ENCODE measurements at regions not wholly inside any gene's neighbourhood (a gene's known extent, or its start where the extent isn't known, plus 50 kb on each side); places are given as distances from the start of the nearest gene placed in this dataset.

DNA sequence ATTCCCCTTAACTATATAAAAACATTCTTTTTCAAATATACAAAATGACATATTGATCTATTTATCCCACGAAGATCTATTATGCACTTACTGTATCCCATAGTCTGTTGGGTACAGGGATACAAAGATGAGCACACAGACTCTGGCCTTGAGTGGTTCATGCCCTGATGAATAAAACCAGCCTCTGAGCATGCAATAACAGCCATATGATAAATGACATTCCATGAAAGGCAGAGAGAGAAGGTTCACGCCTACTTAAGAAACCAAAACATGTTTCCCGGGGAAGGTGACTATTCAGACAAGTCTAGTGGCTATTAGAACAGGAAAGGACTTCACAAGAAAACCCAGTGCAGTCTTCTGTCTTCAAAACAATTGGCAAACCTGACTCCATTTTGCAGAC lies 406.2 kb upstream of the BRINP1 start:
- no peaks in the 10 kb centered on the region for H3K27me3 ChIP-seq
- TF ChIP-seq, protein P1, sequence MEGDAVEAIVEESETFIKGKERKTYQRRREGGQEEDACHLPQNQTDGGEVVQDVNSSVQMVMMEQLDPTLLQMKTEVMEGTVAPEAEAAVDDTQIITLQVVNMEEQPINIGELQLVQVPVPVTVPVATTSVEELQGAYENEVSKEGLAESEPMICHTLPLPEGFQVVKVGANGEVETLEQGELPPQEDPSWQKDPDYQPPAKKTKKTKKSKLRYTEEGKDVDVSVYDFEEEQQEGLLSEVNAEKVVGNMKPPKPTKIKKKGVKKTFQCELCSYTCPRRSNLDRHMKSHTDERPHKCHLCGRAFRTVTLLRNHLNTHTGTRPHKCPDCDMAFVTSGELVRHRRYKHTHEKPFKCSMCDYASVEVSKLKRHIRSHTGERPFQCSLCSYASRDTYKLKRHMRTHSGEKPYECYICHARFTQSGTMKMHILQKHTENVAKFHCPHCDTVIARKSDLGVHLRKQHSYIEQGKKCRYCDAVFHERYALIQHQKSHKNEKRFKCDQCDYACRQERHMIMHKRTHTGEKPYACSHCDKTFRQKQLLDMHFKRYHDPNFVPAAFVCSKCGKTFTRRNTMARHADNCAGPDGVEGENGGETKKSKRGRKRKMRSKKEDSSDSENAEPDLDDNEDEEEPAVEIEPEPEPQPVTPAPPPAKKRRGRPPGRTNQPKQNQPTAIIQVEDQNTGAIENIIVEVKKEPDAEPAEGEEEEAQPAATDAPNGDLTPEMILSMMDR (IDR thresholded peaks at IDR 0.05), result no peak

DNA sequence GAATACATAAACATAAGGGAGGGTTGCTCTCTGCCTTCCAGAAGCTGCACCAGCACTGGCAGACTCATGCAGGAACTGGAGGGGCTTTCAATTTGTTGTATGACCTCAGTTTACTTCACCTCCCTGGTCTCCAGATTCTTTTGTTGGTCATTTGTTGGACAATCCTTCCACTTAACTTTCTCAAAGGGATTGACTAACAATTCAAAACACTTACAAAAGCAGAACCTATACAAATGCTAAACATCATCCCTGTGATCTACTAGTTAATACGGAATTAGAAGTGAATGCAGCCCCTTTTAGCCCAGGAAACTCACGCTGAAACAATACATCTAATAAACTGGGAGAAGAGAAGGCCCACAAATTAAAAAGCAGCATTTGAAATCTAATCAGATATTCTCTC lies 404.6 kb upstream of the BRINP1 start:
- DNase-seq (ENCODE audit: low spot score), result no peak
- no peak overlapping the region for H3K4me3 ChIP-seq
- no peaks in the 10 kb centered on the region for H3K4me1 ChIP-seq
- no peaks in the 10 kb centered on the region for H3K27me3 ChIP-seq
- no peaks in the 10 kb centered on the region for H3K9me3 ChIP-seq
- TF ChIP-seq, protein P1 (IDR thresholded peaks at IDR 0.05), result no peak
- no peak overlapping the region for H3K27ac ChIP-seq
- H3K36me3 ChIP-seq, result no peaks in the 10 kb centered on the region

More for the DNA sequence above, 406.2 kb upstream of the BRINP1 start:
- no peaks in the 10 kb centered on the region for H3K9me3 ChIP-seq
- no peak overlapping the region for H3K4me3 ChIP-seq
- H3K36me3 ChIP-seq, result no peaks in the 10 kb centered on the region
- no peak overlapping the region for H3K27ac ChIP-seq
- no peaks in the 10 kb centered on the region for H3K4me1 ChIP-seq
- no peak for DNase-seq (ENCODE audit: low spot score)

DNA sequence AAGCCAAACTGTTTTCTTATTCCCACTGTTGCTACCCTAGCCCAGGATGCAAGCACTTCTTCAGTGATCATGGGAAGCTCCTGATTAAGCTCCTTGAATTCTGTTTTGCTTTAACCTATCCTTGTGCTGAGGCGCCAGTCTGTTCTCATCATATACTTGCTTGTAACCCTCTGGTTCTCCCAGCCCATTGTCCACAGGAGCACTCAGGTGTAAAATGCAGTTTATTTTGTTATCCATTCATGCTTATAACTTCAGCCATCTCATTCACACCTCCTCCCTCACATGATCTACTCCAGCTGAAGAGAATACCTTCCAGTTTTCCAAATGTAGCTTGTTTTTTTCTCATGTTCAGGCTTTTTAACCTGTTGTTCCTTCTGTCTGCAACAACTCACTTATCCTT lies 402.1 kb upstream of the BRINP1 start:
- DNase-seq (ENCODE audit: low spot score), result no peak
- no peaks in the 10 kb centered on the region for H3K4me1 ChIP-seq

DNA sequence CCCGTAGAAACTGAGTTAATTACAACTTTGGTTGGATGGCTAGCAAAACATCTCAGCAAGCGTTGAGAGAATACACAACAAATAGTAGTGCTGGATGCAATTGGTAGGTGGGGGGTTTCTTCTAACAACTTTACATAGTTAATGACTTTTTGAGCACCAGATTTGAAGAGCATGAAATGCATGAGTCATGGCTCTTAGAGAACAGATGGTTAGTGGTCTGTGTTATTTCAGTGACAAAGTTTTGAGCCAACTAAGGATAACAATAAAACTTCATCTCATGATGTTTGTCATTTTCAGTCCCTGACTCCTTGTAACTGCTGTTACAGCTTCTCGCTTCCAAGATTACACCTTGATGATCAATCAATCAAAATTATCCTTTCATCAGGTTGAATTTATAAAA lies 399.0 kb upstream of the BRINP1 start:
- Histone ChIP-seq H3K4me3 (no peak overlapping the region), H3K27me3 (no peaks in the 10 kb centered on the region), H3K4me1 (no peaks in the 10 kb centered on the region), H3K36me3 (no peaks in the 10 kb centered on the region), H3K9me3 (no peaks in the 10 kb centered on the region), H3K27ac (no peak overlapping the region)
- DNase-seq (ENCODE audit: low spot score), result no peak
- TF ChIP-seq, protein P1 (IDR thresholded peaks at IDR 0.05), result no peak

More for the DNA sequence above, 402.1 kb upstream of the BRINP1 start:
- Histone ChIP-seq H3K4me3 (no peak overlapping the region), H3K36me3 (no peaks in the 10 kb centered on the region), H3K9me3 (no peaks in the 10 kb centered on the region), H3K27me3 (no peaks in the 10 kb centered on the region), H3K27ac (no peak overlapping the region)
- TF ChIP-seq, protein P1 (IDR thresholded peaks at IDR 0.05), result no peak

DNA sequence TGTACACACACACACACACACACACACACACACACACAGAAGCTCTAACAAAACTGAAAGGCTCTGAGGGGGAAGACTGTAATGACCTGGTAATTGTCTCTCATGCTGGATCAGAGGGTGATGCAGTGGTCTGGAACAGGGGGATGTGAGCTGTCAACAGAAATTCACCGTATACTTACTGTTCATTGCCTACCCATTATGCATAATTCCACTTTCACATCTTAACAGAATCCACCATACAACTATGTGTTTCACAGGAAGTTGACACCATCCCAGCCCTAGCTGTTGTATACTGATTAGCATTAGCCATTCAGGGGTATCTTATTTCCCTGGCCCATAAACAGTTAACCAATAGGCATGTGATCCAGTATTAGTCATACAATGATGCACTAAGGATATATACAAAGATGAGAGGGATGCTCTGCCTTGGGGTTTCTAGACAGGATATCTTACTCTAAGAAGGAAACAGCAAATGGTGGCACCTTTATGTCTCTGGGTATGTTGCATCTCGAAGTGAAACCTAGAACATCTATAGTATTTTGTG lies 396.5 kb upstream of the BRINP1 start:
- no peaks in the 10 kb centered on the region for H3K9me3 ChIP-seq
- no peaks in the 10 kb centered on the region for H3K27me3 ChIP-seq
- H3K36me3 ChIP-seq, result no peaks in the 10 kb centered on the region
- H3K4me1 ChIP-seq, result no peaks in the 10 kb centered on the region
- H3K4me3 ChIP-seq, result no peak overlapping the region
- TF ChIP-seq, protein P1 (IDR thresholded peaks at IDR 0.05), result no peak
- DNase-seq (ENCODE audit: low spot score), result no peak
- no peak overlapping the region for H3K27ac ChIP-seq

DNA sequence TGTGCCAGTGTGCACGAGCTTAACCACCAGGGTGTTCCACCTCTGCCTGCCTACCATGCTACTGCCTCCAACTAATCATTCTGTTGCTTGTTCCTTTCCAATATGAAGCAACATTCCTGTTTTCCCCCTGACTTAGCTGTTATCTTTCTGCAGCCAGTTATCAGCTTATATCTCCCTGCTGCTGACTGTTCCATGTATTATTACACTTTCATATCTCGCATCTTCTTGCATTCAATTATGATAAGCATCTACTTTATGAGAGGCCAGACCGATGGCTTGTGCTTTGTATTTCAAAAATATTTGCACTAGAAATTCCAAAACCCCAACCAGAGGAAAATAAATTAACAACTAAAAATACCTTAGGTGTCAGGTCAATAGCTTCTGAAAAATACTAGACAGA lies 394.0 kb upstream of the BRINP1 start:
- TF ChIP-seq, protein P1 (IDR thresholded peaks at IDR 0.05), result no peak
- no peak for DNase-seq (ENCODE audit: low spot score)
- Histone ChIP-seq H3K4me1 (no peaks in the 10 kb centered on the region), H3K27me3 (no peaks in the 10 kb centered on the region), H3K9me3 (no peaks in the 10 kb centered on the region), H3K36me3 (no peaks in the 10 kb centered on the region), H3K4me3 (no peak overlapping the region), H3K27ac (no peak overlapping the region)

All from right atrium auricular region (tissue), 2 donors.